ENCODE measurements at regions not wholly inside any gene's neighbourhood (a gene's known extent, or its start where the extent isn't known, plus 50 kb on each side); places are given as distances from the start of the nearest gene placed in this dataset.

DNA sequence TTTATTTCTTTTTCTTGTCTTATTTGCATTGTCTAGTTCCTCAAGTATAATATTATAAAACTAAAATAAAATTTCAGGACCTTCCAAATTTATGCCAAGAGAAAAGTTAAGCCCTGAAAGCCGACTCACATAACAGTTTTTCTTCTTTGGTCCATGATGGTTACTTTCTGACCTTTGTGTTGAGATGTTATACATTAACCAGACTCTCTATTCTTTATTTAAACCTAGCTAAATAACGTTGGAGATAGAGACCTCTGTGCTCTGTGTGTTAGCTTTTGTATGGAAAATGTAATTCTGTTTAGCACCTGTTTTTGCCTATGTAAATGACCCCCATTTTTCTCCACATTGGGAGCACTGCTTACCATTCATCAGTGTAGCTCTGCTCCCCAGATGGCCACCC is 352.4 kb downstream of the CD109 start:
- Histone ChIP-seq H3K27ac (ENCODE audit: low read length) (no peak overlapping the region), H3K36me3 (ENCODE audit: insufficient read depth, low read length) (no peaks in the 10 kb centered on the region), H3F3A (ENCODE audit: insufficient read depth, low read length, poor library complexity, severe bottlenecking) (no peaks in the 10 kb centered on the region), H3K9ac (ENCODE audit: low read length) (no peak overlapping the region), H2AFZ (ENCODE audit: low read depth, low read length) (no peak overlapping the region), H3K9me3 (ENCODE audit: low read length) (no peaks in the 10 kb centered on the region), H3K79me2 (replicated peaks; ENCODE audit: insufficient read depth, low read length) (no peaks in the 10 kb centered on the region), H3K27me3 (ENCODE audit: insufficient read depth, low read depth, low read length) (no peaks in the 10 kb centered on the region), H3K4me2 (ENCODE audit: low read length) (no peak overlapping the region), H4K20me1 (ENCODE audit: insufficient read depth) (no peaks in the 10 kb centered on the region), H3K4me3 (ENCODE audit: low read length) (no peak overlapping the region), H3K9me2 (ENCODE audit: insufficient read depth, low read length) (no peaks in the 10 kb centered on the region)
- TF ChIP-seq, protein P1, sequence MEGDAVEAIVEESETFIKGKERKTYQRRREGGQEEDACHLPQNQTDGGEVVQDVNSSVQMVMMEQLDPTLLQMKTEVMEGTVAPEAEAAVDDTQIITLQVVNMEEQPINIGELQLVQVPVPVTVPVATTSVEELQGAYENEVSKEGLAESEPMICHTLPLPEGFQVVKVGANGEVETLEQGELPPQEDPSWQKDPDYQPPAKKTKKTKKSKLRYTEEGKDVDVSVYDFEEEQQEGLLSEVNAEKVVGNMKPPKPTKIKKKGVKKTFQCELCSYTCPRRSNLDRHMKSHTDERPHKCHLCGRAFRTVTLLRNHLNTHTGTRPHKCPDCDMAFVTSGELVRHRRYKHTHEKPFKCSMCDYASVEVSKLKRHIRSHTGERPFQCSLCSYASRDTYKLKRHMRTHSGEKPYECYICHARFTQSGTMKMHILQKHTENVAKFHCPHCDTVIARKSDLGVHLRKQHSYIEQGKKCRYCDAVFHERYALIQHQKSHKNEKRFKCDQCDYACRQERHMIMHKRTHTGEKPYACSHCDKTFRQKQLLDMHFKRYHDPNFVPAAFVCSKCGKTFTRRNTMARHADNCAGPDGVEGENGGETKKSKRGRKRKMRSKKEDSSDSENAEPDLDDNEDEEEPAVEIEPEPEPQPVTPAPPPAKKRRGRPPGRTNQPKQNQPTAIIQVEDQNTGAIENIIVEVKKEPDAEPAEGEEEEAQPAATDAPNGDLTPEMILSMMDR (IDR thresholded peaks at IDR 0.05; ENCODE audit: poor library complexity, severe bottlenecking): no peak
- TF ChIP-seq MXI1 (conservative IDR thresholded peaks at IDR 0.05; ENCODE audit: poor library complexity, severe bottlenecking) (no peak), EP300 (conservative IDR thresholded peaks at IDR 0.05; ENCODE audit: poor library complexity, severe bottlenecking) (no peak), TAF1 (IDR thresholded peaks at IDR 0.05; ENCODE audit: low read depth) (no peak), RAD21 (conservative IDR thresholded peaks at IDR 0.05) (no peak), POLR2AphosphoS5 (IDR thresholded peaks at IDR 0.05) (no peak)
- TF ChIP-seq, protein P2, sequence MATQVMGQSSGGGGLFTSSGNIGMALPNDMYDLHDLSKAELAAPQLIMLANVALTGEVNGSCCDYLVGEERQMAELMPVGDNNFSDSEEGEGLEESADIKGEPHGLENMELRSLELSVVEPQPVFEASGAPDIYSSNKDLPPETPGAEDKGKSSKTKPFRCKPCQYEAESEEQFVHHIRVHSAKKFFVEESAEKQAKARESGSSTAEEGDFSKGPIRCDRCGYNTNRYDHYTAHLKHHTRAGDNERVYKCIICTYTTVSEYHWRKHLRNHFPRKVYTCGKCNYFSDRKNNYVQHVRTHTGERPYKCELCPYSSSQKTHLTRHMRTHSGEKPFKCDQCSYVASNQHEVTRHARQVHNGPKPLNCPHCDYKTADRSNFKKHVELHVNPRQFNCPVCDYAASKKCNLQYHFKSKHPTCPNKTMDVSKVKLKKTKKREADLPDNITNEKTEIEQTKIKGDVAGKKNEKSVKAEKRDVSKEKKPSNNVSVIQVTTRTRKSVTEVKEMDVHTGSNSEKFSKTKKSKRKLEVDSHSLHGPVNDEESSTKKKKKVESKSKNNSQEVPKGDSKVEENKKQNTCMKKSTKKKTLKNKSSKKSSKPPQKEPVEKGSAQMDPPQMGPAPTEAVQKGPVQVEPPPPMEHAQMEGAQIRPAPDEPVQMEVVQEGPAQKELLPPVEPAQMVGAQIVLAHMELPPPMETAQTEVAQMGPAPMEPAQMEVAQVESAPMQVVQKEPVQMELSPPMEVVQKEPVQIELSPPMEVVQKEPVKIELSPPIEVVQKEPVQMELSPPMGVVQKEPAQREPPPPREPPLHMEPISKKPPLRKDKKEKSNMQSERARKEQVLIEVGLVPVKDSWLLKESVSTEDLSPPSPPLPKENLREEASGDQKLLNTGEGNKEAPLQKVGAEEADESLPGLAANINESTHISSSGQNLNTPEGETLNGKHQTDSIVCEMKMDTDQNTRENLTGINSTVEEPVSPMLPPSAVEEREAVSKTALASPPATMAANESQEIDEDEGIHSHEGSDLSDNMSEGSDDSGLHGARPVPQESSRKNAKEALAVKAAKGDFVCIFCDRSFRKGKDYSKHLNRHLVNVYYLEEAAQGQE (IDR thresholded peaks at IDR 0.05; ENCODE audit: borderline replicate concordance): no peak

DNA sequence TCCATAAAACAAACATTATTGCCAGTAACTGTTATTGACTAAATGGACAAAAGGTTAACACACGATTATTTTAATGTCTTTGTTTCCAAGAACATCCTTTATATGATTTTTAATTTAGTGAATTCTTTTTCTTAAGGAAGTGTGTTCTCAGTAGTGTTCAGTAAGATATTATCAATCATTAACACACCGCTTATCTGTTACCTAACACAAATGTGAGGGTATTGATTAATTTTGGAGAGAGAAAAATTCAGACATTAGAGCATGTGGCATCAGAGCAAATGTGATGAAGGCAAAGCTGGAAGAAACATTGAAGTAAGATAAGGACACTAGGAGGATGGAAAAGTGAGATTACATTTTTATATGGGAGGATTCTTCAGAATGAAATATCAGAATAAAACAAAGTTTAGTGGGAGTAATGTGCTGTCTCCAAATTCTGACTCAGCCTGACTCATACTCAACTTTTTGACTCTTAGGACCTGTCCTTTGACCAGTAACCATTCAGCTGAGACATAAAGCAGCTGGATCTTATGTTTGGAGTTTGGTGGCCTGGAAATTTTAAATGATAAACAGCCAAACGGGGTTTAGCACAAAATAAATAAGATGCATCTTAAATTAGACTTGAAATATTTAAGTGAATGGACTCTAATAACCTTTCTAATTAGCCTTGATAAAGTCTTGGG is 348.6 kb downstream of the CD109 start:
- Histone ChIP-seq H3F3A (ENCODE audit: insufficient read depth, low read length, poor library complexity, severe bottlenecking) (no peaks in the 10 kb centered on the region), H3K9ac (ENCODE audit: low read length) (no peak overlapping the region), H3K4me3 (ENCODE audit: low read length) (no peak overlapping the region), H3K27me3 (ENCODE audit: insufficient read depth, low read depth, low read length) (no peaks in the 10 kb centered on the region), H3K36me3 (ENCODE audit: insufficient read depth, low read length) (no peaks in the 10 kb centered on the region), H2AFZ (ENCODE audit: low read depth, low read length) (no peak overlapping the region), H3K27ac (ENCODE audit: low read length) (no peak overlapping the region), H3K9me3 (ENCODE audit: low read length) (no peaks in the 10 kb centered on the region), H3K4me2 (ENCODE audit: low read length) (no peak overlapping the region), H3K9me2 (ENCODE audit: insufficient read depth, low read length) (no peaks in the 10 kb centered on the region), H4K20me1 (ENCODE audit: insufficient read depth) (no peaks in the 10 kb centered on the region), H3K79me2 (replicated peaks; ENCODE audit: insufficient read depth, low read length) (no peaks in the 10 kb centered on the region)
- TF ChIP-seq, protein P1 (IDR thresholded peaks at IDR 0.05; ENCODE audit: poor library complexity, severe bottlenecking): no peak
- TF ChIP-seq EZH2 (IDR thresholded peaks at IDR 0.05; ENCODE audit: borderline replicate concordance, insufficient read depth, low read length, poor library complexity, severe bottlenecking) (no peak), SMC3 (conservative IDR thresholded peaks at IDR 0.05; ENCODE audit: poor library complexity) (no peak), TAF1 (IDR thresholded peaks at IDR 0.05; ENCODE audit: low read depth) (no peak), MXI1 (conservative IDR thresholded peaks at IDR 0.05; ENCODE audit: poor library complexity, severe bottlenecking) (no peak), POLR2AphosphoS5 (IDR thresholded peaks at IDR 0.05) (no peak), RAD21 (conservative IDR thresholded peaks at IDR 0.05) (no peak), EP300 (conservative IDR thresholded peaks at IDR 0.05; ENCODE audit: poor library complexity, severe bottlenecking) (no peak)
- TF ChIP-seq, protein P2 (IDR thresholded peaks at IDR 0.05; ENCODE audit: borderline replicate concordance): no peak

All from neural cell (in vitro differentiated cells).